Ovary (tissue), 7 donors: ENCODE measurements at regions not wholly inside any gene's neighbourhood (a gene's known extent, or its start where the extent isn't known, plus 50 kb on each side); places are given as distances from the start of the nearest gene placed in this dataset.

Experiments used
- DNase-seq, 5 donors: peaks; one replicate each; pipeline ENCODE4 v3.0.0-alpha.2; 2019 to 2020
- H3K27ac ChIP-seq, 2 donors: fragments of 200-600 bp; one replicate each; pipeline versions ENCODE4 v1.5.1 to v1.8.0; 2019 to 2022
- H3K27me3 ChIP-seq: fragments of 200-600 bp; one replicate; pipeline ENCODE4 v1.8.0; 2022
- H3K36me3 ChIP-seq: fragments of 200-600 bp; sonication (generic); one replicate; pipeline ENCODE4 v1.5.1; 2019
- H3K4me1 ChIP-seq: one replicate; pipeline ENCODE4 v1.8.1; 2013; ENCODE audit warnings: mild to moderate bottlenecking, moderate library complexity; ENCODE audit not compliant: insufficient read depth
- H3K4me3 ChIP-seq: fragments of 200-600 bp; sonication (generic); one replicate; pipeline ENCODE4 v1.5.1; 2017
- H3K9me3 ChIP-seq, 2 donors: fragments of 200-600 bp in 1 of 2; sonication (generic) in 1 of 2; one replicate each; pipeline versions ENCODE4 v1.5.1 to v1.8.1; 2013 to 2019; ENCODE audit warnings: mild to moderate bottlenecking in 1 of 2, moderate library complexity in 1 of 2
- EP300 ChIP-seq: sonication (generic); formaldehyde crosslinking; IDR thresholded peaks from one replicate; pipeline ENCODE4 v1.6.1; 2017; ENCODE audit warnings: antibody characterized with exemption
- POLR2A ChIP-seq: fragments of 450-650 bp; IDR thresholded peaks from one replicate; pipeline ENCODE4 v1.6.1; 2017; ENCODE audit warnings: antibody characterized with exemption, mild to moderate bottlenecking, moderate library complexity
- WGBS, 3 donors: extraction: QIAGEN DNeasy Blood & Tissue Kit in 1 of 3; methylation state at CpG; one replicate each; pipeline versions ENCODE4 v1.1.5 to v1.1.7; 2013 to 2017; 5-methylcytosine and 5-hydroxymethylcytosine counted together
- intact Hi-C, 4 donors: fragments of 100-400 bp; cut with DNase I; formaldehyde crosslinking; loops; one replicate each; pipeline versions ENCODE4 v1.11.0 to v1.15.1; 2022 to 2023
- TF ChIP-seq, protein P1 (sequence below), 3 donors: fragments of 450-650 bp in 2 of 3; fragments of 200-600 bp in 1 of 3; IDR thresholded peaks; one replicate each; pipeline versions ENCODE4 v1.5.1 to v1.8.0; 2016 to 2022; ENCODE audit warnings: antibody characterized with exemption in 3 of 3, mild to moderate bottlenecking in 1 of 3
- donor health status: DM: no; HTN: no; CAD: no; lungs with moderate emphysema.
- donor health status: DM: no; HTN: no; CAD: no.
- donor health status: Bipolar disorder and iron deficiency.
- donor health status: DM: no; HTN: no; CAD: no.
- donor health status: DM: yes; HTN: yes; CAD: no.

DNA sequence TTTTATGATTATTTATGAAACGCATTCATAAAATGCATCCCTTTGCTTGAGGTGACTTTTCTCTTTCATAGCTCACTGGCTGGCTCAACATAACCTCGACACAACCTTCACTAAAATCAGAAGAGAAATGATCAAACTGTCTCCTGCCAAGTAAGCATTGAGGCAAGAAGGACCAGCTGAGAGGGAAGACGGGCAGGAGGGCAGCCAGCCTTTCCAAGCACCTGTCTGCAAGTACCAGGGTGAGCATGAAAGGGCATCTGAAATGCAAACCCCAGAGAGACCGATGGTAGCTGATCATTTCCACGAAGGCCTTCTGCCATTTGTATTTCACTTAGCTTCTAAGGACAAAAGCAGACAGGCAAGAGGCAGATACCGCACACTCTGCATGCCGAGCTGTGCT is 52.1 kb upstream of the RPH3AL start:
- Histone ChIP-seq H3K36me3 (no peaks in the 10 kb centered on the region), H3K27me3 (no peaks in the 10 kb centered on the region), H3K9me3 (no peaks in the 10 kb centered on the region), H3K4me3 (no peak overlapping the region), H3K27ac (no peak overlapping the region), H3K4me1 (no peaks in the 10 kb centered on the region)
- intact Hi-C loops: no loop called here
- TF ChIP-seq EP300: no peak
- TF ChIP-seq, protein P1, sequence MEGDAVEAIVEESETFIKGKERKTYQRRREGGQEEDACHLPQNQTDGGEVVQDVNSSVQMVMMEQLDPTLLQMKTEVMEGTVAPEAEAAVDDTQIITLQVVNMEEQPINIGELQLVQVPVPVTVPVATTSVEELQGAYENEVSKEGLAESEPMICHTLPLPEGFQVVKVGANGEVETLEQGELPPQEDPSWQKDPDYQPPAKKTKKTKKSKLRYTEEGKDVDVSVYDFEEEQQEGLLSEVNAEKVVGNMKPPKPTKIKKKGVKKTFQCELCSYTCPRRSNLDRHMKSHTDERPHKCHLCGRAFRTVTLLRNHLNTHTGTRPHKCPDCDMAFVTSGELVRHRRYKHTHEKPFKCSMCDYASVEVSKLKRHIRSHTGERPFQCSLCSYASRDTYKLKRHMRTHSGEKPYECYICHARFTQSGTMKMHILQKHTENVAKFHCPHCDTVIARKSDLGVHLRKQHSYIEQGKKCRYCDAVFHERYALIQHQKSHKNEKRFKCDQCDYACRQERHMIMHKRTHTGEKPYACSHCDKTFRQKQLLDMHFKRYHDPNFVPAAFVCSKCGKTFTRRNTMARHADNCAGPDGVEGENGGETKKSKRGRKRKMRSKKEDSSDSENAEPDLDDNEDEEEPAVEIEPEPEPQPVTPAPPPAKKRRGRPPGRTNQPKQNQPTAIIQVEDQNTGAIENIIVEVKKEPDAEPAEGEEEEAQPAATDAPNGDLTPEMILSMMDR (IDR thresholded peaks at IDR 0.05): no peak
- no peak for TF ChIP-seq POLR2A
- 71 to 81% (median 74%) methylated on average over 7 of the region's 7 CpGs for WGBS, 3 donors
- DNase-seq: no peak
